ENCODE measurements at regions not wholly inside any gene's neighbourhood (a gene's known extent, or its start where the extent isn't known, plus 50 kb on each side); places are given as distances from the start of the nearest gene placed in this dataset.

DNA sequence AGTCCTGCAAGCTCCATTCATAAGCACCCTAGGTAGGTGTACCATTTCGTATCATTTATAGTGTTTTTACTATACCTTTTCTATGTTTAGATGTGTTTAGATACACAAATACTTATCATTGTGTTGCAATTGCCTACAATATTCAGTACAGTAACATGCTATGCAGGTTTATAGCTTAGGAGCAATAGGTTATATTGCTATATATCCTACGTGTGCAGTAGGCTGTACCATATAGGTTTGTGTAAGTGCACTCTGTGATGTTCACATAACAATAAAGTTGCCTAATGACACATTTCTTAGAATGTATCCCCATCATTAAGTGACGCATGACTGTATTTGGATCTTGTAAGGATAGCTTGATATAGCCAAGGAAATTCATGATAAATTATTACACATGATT is 88.6 kb upstream of the CDH20 start:
- Mint-ChIP-seq H3K4me3 (no peak overlapping the region), H3K27ac (no peak overlapping the region)

DNA sequence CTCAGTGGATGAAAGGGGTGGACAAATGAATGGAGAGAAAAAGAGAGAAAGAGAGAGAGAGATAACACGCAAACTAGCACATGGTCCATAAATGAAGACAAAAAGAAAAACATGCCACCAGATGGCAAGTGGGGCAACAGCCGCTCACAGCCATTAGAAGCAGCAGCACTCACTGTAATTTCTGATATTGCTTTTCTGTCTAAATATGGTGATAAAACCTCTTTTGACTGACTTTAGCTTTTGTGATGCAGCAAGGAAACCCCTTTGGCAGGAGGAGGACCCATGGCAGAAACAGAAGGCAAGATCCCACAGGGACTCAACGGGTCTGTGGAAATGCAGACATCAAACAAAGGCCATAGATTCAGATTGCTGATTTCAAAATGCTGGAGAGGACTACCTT is 88.0 kb upstream of the CDH20 start:
- Mint-ChIP-seq H3K9me3 (no peaks in the 10 kb centered on the region), H3K4me1 (no peaks in the 10 kb centered on the region), H3K27ac (no peak overlapping the region), H3K27me3 (ENCODE audit: low read depth, poor library complexity) (no peaks in the 10 kb centered on the region), H3K4me3 (no peak overlapping the region), H3K36me3 (ENCODE audit: low read depth) (no peaks in the 10 kb centered on the region)
- TF ChIP-seq, protein P1, sequence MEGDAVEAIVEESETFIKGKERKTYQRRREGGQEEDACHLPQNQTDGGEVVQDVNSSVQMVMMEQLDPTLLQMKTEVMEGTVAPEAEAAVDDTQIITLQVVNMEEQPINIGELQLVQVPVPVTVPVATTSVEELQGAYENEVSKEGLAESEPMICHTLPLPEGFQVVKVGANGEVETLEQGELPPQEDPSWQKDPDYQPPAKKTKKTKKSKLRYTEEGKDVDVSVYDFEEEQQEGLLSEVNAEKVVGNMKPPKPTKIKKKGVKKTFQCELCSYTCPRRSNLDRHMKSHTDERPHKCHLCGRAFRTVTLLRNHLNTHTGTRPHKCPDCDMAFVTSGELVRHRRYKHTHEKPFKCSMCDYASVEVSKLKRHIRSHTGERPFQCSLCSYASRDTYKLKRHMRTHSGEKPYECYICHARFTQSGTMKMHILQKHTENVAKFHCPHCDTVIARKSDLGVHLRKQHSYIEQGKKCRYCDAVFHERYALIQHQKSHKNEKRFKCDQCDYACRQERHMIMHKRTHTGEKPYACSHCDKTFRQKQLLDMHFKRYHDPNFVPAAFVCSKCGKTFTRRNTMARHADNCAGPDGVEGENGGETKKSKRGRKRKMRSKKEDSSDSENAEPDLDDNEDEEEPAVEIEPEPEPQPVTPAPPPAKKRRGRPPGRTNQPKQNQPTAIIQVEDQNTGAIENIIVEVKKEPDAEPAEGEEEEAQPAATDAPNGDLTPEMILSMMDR (IDR thresholded peaks at IDR 0.05) = no peak
- no peak for DNase-seq

More for the DNA sequence above, 88.6 kb upstream of the CDH20 start:
- TF ChIP-seq, protein P1 (IDR thresholded peaks at IDR 0.05) = no peak
- Mint-ChIP-seq H3K27me3 (ENCODE audit: low read depth, poor library complexity) (no peaks in the 10 kb centered on the region), H3K4me1 (no peaks in the 10 kb centered on the region), H3K36me3 (ENCODE audit: low read depth) (no peaks in the 10 kb centered on the region), H3K9me3 (no peaks in the 10 kb centered on the region)
- DNase-seq = no peak

DNA sequence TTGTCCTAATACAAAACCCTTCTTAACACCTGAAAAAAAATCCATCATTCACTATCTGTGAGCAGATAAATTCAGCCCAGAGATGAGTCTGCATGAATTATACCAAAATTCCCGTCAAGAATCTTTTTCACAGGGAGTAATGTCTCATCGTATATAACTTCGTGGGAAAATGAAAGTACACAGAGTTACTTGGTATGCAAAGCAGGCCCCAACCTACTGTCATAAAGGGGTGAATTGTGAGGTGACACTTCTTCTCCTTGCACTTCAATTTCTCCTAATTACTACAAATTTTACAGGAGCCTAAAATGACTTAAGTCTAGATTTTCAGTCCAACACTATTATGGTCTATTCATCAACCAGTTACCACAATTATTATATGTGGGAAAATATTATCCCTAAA is 84.6 kb upstream of the CDH20 start:
- H3K36me3 Mint-ChIP-seq (ENCODE audit: low read depth) = no peaks in the 10 kb centered on the region
- H3K27me3 Mint-ChIP-seq (ENCODE audit: low read depth, poor library complexity) = peaks cover 7% of the 10 kb centered on the region
- TF ChIP-seq, protein P1 (IDR thresholded peaks at IDR 0.05) = no peak
- H3K4me3 Mint-ChIP-seq = no peak overlapping the region
- no peak for DNase-seq
- H3K9me3 Mint-ChIP-seq = no peaks in the 10 kb centered on the region
- H3K27ac Mint-ChIP-seq = no peak overlapping the region
- H3K4me1 Mint-ChIP-seq = no peaks in the 10 kb centered on the region

DNA sequence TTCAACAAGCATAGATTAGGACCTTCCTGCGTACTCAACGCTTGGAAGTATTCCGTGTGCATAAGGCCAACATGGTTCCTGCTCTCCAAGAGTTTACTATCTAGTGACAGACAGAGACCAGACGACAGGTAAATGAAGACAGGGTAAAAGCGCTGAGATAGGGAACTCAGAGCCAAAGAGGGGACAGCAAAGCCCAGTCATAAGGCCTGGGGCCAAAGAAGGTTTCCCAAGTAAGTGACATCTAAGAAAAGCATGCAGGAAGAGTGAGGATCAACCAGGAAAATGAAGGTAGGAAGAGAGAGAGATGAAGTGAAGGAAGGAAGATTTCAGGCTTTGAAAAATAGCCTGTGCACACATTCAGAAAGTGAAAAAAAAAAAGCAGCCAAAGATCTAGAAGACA is 76.9 kb upstream of the CDH20 start:
- no peaks in the 10 kb centered on the region for H3K9me3 Mint-ChIP-seq
- H3K4me3 Mint-ChIP-seq = no peak overlapping the region
- H3K27me3 Mint-ChIP-seq (ENCODE audit: low read depth, poor library complexity) = no peaks in the 10 kb centered on the region
- DNase-seq = no peak
- no peaks in the 10 kb centered on the region for H3K36me3 Mint-ChIP-seq (ENCODE audit: low read depth)
- H3K27ac Mint-ChIP-seq = no peak overlapping the region
- H3K4me1 Mint-ChIP-seq = no peaks in the 10 kb centered on the region
- TF ChIP-seq, protein P1 (IDR thresholded peaks at IDR 0.05) = no peak

DNA sequence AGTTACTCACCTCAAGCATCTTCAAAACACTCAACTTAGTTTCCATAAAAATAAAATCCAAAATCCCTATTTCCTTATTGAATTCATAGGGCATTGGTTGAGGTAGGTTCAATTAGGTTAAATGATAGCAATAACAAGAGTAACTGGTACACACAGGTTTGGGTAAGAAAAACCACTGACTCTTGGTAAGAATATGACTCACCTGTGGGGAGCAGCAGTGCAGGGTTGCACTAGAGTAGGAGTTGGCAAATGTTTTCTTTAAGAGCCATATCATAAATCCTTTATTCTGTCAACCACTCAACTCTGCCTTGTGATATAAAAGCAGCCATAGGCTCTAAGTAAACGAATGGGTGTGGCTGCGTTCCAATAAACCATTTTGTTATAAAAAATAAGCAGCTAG is 71.4 kb upstream of the CDH20 start:
- no peak for DNase-seq
- H3K4me1 Mint-ChIP-seq = no peaks in the 10 kb centered on the region
- no peak overlapping the region for H3K27ac Mint-ChIP-seq
- H3K9me3 Mint-ChIP-seq = peaks cover 24% of the 10 kb centered on the region
- H3K4me3 Mint-ChIP-seq = no peak overlapping the region
- TF ChIP-seq, protein P1 (IDR thresholded peaks at IDR 0.05) = no peak
- peaks cover 5% of the 10 kb centered on the region for H3K27me3 Mint-ChIP-seq (ENCODE audit: low read depth, poor library complexity)
- peaks cover 6% of the 10 kb centered on the region for H3K36me3 Mint-ChIP-seq (ENCODE audit: low read depth)

DNA sequence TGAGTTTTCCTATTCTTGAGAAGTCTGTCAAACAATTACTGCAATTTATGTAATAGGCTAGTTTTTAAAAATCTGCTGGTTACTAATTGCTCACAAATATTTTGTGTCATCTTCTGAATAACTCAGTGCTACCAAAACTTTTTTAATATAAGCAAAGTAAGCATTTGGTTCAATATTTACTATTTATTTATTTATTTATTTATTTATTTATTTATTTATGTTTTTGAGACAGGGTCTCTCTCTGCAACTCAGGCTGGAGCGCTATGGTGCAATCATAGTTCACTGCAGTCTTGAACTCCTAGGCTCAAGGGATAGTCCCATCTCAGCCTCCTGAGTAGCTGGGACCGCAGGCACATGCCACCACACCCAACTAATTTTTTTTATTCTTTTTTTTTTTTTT is 60.4 kb upstream of the CDH20 start:
- no peak for DNase-seq
- Mint-ChIP-seq H3K9me3 (peaks cover 10% of the 10 kb centered on the region), H3K27me3 (ENCODE audit: low read depth, poor library complexity) (peaks cover 3% of the 10 kb centered on the region), H3K4me3 (no peak overlapping the region), H3K4me1 (peaks cover 10% of the 10 kb centered on the region), H3K36me3 (ENCODE audit: low read depth) (no peaks in the 10 kb centered on the region), H3K27ac (no peak overlapping the region)
- TF ChIP-seq, protein P1 (IDR thresholded peaks at IDR 0.05) = no peak
